ENCODE measurements at regions not wholly inside any gene's neighbourhood (a gene's known extent, or its start where the extent isn't known, plus 50 kb on each side); places are given as distances from the start of the nearest gene placed in this dataset.

DNA sequence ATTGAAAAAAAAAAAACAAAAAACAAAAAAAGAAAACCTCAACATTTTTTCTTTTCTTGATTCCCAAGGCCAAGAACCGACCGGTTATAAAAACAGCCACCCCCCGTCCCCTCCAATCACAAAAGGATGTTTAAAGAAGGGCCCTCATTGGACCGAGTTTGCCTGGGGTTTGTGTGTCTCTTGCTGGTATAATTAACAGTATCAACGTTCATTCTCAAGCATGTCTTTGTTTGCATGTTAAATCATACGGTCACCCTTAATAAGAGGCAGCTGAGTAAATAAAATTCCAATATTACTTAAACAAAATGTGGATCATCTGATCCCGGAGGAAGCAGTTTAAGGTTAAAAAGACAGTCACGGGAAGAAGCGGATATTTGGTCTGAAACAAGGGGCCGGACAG is 201.1 kb downstream of the PRDM2 start:
- DNase-seq (ENCODE audit: low read depth): peak; percentile 62
- no peak overlapping the region for H3K4me3 ChIP-seq (ENCODE audit: control insufficient read depth, low read depth, low read length)
- TF ChIP-seq, protein P1, sequence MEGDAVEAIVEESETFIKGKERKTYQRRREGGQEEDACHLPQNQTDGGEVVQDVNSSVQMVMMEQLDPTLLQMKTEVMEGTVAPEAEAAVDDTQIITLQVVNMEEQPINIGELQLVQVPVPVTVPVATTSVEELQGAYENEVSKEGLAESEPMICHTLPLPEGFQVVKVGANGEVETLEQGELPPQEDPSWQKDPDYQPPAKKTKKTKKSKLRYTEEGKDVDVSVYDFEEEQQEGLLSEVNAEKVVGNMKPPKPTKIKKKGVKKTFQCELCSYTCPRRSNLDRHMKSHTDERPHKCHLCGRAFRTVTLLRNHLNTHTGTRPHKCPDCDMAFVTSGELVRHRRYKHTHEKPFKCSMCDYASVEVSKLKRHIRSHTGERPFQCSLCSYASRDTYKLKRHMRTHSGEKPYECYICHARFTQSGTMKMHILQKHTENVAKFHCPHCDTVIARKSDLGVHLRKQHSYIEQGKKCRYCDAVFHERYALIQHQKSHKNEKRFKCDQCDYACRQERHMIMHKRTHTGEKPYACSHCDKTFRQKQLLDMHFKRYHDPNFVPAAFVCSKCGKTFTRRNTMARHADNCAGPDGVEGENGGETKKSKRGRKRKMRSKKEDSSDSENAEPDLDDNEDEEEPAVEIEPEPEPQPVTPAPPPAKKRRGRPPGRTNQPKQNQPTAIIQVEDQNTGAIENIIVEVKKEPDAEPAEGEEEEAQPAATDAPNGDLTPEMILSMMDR (conservative IDR thresholded peaks at IDR 0.05; ENCODE audit: control insufficient read depth, insufficient read depth, low read depth, low read length): no peak

DNA sequence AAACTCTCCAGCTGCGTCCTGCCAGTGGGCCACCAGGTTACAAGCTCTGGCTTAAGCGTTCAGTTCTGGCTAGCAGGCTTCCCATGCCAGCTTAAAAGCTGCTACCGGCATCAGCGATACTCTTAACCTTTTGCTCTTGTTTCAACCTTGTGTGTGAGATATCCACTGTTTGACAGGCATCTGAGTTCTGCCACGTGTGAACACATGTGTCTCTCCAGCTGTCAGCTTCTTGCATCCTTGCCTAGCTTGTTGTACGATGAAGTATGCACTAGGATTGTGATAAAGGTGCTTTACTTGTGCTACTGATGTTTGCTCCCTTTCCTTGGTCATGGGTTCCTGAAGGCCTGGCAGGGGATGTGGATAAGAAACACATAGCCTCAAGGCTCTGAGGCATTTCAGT is 201.6 kb downstream of the PRDM2 start:
- TF ChIP-seq, protein P1 (conservative IDR thresholded peaks at IDR 0.05; ENCODE audit: control insufficient read depth, insufficient read depth, low read depth, low read length): no peak
- DNase-seq (ENCODE audit: low read depth): no peak
- no peak overlapping the region for H3K4me3 ChIP-seq (ENCODE audit: control insufficient read depth, low read depth, low read length)

DNA sequence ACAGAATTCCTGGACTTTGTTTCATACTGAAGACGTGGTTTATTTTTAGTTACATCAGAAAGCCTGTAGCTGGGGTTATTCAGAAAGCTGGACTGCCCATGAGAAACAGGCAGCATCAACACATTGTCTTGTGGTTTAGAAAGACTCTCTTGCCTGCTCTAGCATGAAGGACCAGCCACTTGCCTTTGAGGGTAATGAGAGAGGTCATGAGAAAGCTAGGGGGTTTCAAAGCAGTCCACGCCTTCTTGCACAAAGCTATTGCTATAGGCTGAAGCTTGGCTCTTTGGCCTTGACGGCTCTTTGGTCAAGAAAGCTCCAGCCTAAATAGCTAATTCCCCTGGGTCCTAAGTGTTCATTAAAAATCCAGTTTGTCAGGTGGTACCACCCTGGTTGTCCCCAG is 208.1 kb downstream of the PRDM2 start:
- no peak overlapping the region for H3K4me3 ChIP-seq (ENCODE audit: control insufficient read depth, low read depth, low read length)
- TF ChIP-seq, protein P1 (conservative IDR thresholded peaks at IDR 0.05; ENCODE audit: control insufficient read depth, insufficient read depth, low read depth, low read length): no peak
- no peak for DNase-seq (ENCODE audit: low read depth)

DNA sequence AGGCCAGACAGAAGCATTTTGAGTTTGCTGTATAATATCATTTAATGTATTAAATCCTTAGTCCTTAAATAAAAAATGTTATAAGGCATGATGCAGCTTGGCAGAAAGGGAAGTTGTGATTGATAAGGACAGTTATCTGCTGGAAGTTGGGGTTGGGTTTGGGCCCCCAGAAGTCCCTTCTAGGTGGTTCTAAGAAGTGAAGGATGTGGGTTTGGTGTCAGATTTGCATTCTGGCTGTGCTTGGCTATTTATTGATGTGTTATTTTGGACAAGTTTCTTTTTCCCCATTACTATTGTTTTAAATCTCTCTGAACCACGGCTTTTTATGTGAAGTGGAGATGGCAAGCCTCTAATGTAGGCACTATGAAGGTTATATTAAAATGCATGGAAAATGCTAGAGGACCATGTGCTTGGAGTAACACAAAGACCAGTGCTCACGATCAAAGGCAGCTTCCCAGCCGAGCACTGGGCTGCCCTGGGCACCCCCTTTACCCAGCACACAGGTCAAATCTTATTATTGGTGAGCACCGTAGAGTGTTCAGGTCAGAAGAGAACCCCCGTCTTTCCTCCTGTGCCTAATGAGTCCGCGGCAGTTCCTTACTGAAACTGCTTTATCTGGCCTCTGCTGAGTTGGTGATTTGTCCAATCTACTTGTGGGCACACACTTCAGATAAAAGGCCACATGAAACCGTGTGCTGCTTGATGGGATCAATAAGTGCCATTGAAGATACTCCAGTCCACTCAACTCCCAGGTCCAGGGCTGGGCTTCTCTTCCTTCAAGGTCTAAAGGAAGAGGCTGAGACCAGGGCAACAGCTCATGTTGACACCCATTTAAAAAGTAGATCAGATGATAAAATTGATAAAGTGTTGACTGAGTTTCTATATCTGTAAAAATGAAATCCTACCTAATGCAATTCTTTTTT is 212.0 kb downstream of the PRDM2 start:
- TF ChIP-seq, protein P1 (conservative IDR thresholded peaks at IDR 0.05; ENCODE audit: control insufficient read depth, insufficient read depth, low read depth, low read length): no peak
- DNase-seq (ENCODE audit: low read depth): no peak
- no peak overlapping the region for H3K4me3 ChIP-seq (ENCODE audit: control insufficient read depth, low read depth, low read length)

DNA sequence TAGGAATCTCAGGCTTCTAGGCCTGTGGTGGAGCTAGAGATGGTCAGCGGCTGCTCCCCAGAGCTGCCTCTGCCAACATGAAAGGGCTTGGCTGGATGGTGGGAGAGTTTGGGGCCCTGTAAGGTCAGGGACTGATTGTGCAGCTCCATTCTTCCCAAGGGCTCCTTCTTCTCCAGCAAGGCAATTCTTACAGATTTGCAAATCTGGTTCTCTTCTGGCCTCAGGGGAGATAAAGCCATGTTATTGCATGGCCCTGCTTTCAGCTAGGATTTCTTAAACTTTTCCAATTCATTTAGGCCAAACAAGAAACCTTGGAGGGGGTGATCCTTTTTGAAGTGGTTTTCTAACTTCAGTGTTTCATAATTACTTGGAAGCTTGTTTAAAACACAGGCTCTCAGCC is 213.4 kb downstream of the PRDM2 start:
- DNase-seq (ENCODE audit: low read depth): no peak

DNA sequence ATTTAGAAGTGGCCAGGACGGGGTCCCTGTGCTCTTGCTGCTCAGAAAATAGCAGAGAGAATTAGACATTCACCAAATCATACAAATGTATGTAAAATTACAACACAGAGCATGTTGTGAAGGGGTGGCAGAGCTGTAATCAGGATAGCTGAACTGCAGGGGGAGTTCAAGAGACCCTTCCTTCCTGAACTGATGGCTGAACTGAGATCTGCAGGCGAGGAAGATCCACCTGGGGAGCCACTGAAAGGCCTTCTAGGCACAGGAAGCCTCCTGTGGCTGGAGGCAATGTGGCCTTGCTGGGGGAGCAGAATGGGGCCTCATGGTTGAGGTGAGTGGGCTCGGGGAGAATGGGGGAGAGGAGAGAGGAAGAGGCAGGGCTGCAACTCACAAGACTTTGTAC is 216.5 kb downstream of the PRDM2 start:
- DNase-seq (ENCODE audit: low read depth): no peak

More for the DNA sequence above, 213.4 kb downstream of the PRDM2 start:
- TF ChIP-seq, protein P1 (conservative IDR thresholded peaks at IDR 0.05; ENCODE audit: control insufficient read depth, insufficient read depth, low read depth, low read length): no peak
- no peak overlapping the region for H3K4me3 ChIP-seq (ENCODE audit: control insufficient read depth, low read depth, low read length)

More for the DNA sequence above, 216.5 kb downstream of the PRDM2 start:
- no peak overlapping the region for H3K4me3 ChIP-seq (ENCODE audit: control insufficient read depth, low read depth, low read length)
- TF ChIP-seq, protein P1 (conservative IDR thresholded peaks at IDR 0.05; ENCODE audit: control insufficient read depth, insufficient read depth, low read depth, low read length): no peak
